Hepatocyte (in vitro differentiated cells): ENCODE measurements at regions not wholly inside any gene's neighbourhood (a gene's known extent, or its start where the extent isn't known, plus 50 kb on each side); places are given as distances from the start of the nearest gene placed in this dataset.

Experiments used
- DNase-seq: peaks from one replicate; pipeline ENCODE4 v3.0.0-alpha.2; 2016; ENCODE audit warnings: low spot score
- H2AFZ ChIP-seq: fragments of 200-600 bp; sonication (generic); 2 replicates; pipeline ENCODE4 v1.6.0; 2016; ENCODE audit warnings: antibody characterized with exemption, mild to moderate bottlenecking
- H3K27ac ChIP-seq: fragments of 200-600 bp; sonication (generic); 2 replicates; pipeline ENCODE4 v1.5.1; 2016; ENCODE audit warnings: mild to moderate bottlenecking
- H3K27me3 ChIP-seq: fragments of 200-600 bp; sonication (generic); 2 replicates; pipeline ENCODE4 v1.6.1; 2016
- H3K36me3 ChIP-seq: fragments of 200-600 bp; sonication (generic); replicated peaks from 2 replicates; pipeline ENCODE4 v1.5.1; 2016; ENCODE audit warnings: low read depth; ENCODE audit not compliant: insufficient read depth
- H3K4me1 ChIP-seq: fragments of 200-600 bp; sonication (generic); 2 replicates; pipeline ENCODE4 v1.5.1; 2016; ENCODE audit warnings: mild to moderate bottlenecking, moderate library complexity; ENCODE audit not compliant: insufficient read depth
- H3K4me2 ChIP-seq: fragments of 200-600 bp; sonication (generic); 2 replicates; pipeline ENCODE4 v1.6.0; 2016
- H3K4me3 ChIP-seq: fragments of 200-600 bp; sonication (generic); 2 replicates; pipeline ENCODE4 v1.5.1; 2016; ENCODE audit warnings: mild to moderate bottlenecking
- H3K79me2 ChIP-seq: fragments of 200-600 bp; sonication (generic); 2 replicates; pipeline ENCODE4 v1.6.0; 2017; ENCODE audit warnings: mild to moderate bottlenecking
- H3K9me2 ChIP-seq: fragments of 200-600 bp; sonication (generic); replicated peaks from 2 replicates; pipeline ENCODE4 v1.6.0; 2017; ENCODE audit warnings: mild to moderate bottlenecking; ENCODE audit not compliant: insufficient read depth
- H3K9me3 ChIP-seq: fragments of 200-600 bp; sonication (generic); 2 replicates; pipeline ENCODE4 v1.5.1; 2016; ENCODE audit warnings: low read depth, mild to moderate bottlenecking
- H4K20me1 ChIP-seq: fragments of 200-600 bp; sonication (generic); 2 replicates; pipeline ENCODE4 v1.6.0; 2016; ENCODE audit warnings: mild to moderate bottlenecking; ENCODE audit not compliant: insufficient read depth, poor library complexity, severe bottlenecking
- EZH2 ChIP-seq: fragments of 200-600 bp; sonication (generic); IDR thresholded peaks from 2 replicates; pipeline ENCODE4 v1.6.1; 2016; ENCODE audit warnings: antibody characterized with exemption, mild to moderate bottlenecking, borderline replicate concordance
- EZH2phosphoT487 ChIP-seq: fragments of 200-600 bp; sonication (generic); IDR thresholded peaks from one replicate; pipeline ENCODE4 v1.6.1; 2018; ENCODE audit warnings: antibody characterized with exemption, mild to moderate bottlenecking, low read depth, moderate library complexity; ENCODE audit not compliant: unreplicated experiment, severe bottlenecking
- WGBS: methylation state at CpG from one replicate; pipeline ENCODE4 v1.1.6; 2016; ENCODE audit warnings: low lambda C conversion rate; ENCODE audit errors: missing lambda C conversion rate; 5-methylcytosine and 5-hydroxymethylcytosine counted together
- TF ChIP-seq, protein P1 (sequence below): fragments of 200-600 bp; sonication (generic); IDR thresholded peaks from 2 replicates; pipeline ENCODE4 v1.5.1; 2016; ENCODE audit warnings: antibody characterized with exemption, mild to moderate bottlenecking; ENCODE audit not compliant: poor library complexity

DNA sequence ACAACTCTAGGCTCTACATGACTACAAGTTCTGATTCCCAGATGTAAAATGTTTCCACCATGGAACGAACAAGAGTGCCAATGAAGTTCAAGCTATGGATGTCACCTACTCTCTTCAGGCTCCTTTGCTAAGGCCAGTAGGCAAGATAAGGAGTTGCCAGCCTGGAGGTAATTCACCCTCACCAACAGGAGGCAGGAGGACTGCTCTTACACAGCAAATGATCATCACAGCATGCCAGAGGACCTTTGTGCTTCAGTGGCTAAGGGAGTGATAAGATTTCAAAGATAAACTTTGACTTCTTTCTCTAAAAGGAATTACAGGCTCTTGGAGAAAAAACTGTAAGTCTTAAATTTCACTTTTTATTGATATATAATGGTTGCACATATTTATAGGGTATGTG, 54.1 kb upstream of the SLC36A4 start:
- Histone ChIP-seq H3K4me1 (peaks cover 8% of the 10 kb centered on the region), H3K27me3 (no peaks in the 10 kb centered on the region), H4K20me1 (no peaks in the 10 kb centered on the region), H3K9me2 (no peaks in the 10 kb centered on the region), H3K9me3 (no peaks in the 10 kb centered on the region), H3K79me2 (no peaks in the 10 kb centered on the region), H3K36me3 (no peaks in the 10 kb centered on the region), H3K27ac (no peak overlapping the region), H3K4me3 (no peak overlapping the region), H3K4me2 (no peak overlapping the region), H2AFZ (no peak overlapping the region)
- no peak for DNase-seq
- TF ChIP-seq EZH2phosphoT487 (no peak), EZH2 (no peak)
- TF ChIP-seq, protein P1, sequence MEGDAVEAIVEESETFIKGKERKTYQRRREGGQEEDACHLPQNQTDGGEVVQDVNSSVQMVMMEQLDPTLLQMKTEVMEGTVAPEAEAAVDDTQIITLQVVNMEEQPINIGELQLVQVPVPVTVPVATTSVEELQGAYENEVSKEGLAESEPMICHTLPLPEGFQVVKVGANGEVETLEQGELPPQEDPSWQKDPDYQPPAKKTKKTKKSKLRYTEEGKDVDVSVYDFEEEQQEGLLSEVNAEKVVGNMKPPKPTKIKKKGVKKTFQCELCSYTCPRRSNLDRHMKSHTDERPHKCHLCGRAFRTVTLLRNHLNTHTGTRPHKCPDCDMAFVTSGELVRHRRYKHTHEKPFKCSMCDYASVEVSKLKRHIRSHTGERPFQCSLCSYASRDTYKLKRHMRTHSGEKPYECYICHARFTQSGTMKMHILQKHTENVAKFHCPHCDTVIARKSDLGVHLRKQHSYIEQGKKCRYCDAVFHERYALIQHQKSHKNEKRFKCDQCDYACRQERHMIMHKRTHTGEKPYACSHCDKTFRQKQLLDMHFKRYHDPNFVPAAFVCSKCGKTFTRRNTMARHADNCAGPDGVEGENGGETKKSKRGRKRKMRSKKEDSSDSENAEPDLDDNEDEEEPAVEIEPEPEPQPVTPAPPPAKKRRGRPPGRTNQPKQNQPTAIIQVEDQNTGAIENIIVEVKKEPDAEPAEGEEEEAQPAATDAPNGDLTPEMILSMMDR: no peak
- WGBS: 95% methylated on average over 1 of the region's 1 CpG

- H3K79me2 ChIP-seq: no peaks in the 10 kb centered on the region
- H3K9me3 ChIP-seq: no peaks in the 10 kb centered on the region
- no peak for TF ChIP-seq EZH2phosphoT487
- TF ChIP-seq, protein P1: no peak
- TF ChIP-seq EZH2: no peak
- no peaks in the 10 kb centered on the region for H3K36me3 ChIP-seq
- H4K20me1 ChIP-seq: no peaks in the 10 kb centered on the region
- H3K4me3 ChIP-seq: no peak overlapping the region
- H3K4me1 ChIP-seq: peaks cover 8% of the 10 kb centered on the region
- no peak for DNase-seq
- no peak overlapping the region for H3K27ac ChIP-seq
- H3K4me2 ChIP-seq: no peak overlapping the region
- no peaks in the 10 kb centered on the region for H3K27me3 ChIP-seq
- no peak overlapping the region for H2AFZ ChIP-seq
- no peaks in the 10 kb centered on the region for H3K9me2 ChIP-seq
- 100% methylated on average over 1 of the region's 1 CpG for WGBS
These were observed 55.3 kb upstream of the SLC36A4 start for GRCh38 chr11:93253111-93253510.

DNA sequence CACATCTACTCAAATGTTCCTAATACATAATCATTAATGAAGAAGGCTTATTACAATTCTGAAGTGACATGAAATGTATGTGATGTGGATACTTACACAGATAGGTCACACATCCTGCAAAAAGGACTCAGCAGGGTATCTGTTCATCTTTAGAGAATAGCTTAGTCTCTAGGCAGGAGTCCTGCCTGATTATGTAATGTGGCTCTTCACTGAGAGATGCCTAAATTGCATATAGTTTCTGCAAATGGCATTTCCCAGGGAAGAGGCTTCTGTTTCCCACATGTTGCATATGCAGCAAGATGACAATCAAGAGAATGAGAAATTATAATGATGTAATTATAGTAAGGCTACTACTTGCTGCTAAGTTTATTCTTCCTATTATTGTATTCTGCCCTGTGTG, 58.8 kb upstream of the SLC36A4 start:
- Histone ChIP-seq H3K4me3 (no peak overlapping the region), H3K36me3 (no peaks in the 10 kb centered on the region), H3K27me3 (no peaks in the 10 kb centered on the region), H4K20me1 (no peaks in the 10 kb centered on the region), H3K4me1 (no peaks in the 10 kb centered on the region), H2AFZ (no peak overlapping the region), H3K9me2 (no peaks in the 10 kb centered on the region), H3K79me2 (no peaks in the 10 kb centered on the region), H3K4me2 (no peak overlapping the region), H3K9me3 (no peaks in the 10 kb centered on the region), H3K27ac (no peak overlapping the region)
- TF ChIP-seq EZH2: no peak
- TF ChIP-seq, protein P1: no peak
- TF ChIP-seq EZH2phosphoT487: no peak
- DNase-seq: no peak

DNA sequence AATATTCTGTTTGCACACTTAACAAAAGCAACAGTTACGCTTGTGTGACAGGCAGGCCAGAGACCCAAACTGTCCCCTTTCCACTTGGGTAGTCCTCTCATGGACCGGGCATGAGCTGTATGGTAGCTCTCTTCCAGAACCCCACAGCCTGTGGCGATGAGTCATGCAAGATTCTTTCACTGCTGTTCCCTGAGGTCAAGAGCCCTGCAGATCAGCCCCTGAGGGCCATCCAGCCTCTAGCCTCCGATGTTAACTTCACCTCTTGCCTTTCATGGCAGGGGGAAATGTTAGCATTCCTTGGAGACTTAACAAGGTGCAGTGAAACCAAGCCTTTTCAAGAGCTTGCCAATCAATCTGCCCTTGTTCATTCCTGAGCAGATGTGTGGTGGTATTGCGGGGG, 63.2 kb upstream of the DEUP1 start:
- Histone ChIP-seq H3K4me3 (no peak overlapping the region), H3K9me3 (no peaks in the 10 kb centered on the region), H3K9me2 (no peaks in the 10 kb centered on the region), H3K27ac (no peak overlapping the region), H3K4me2 (no peak overlapping the region), H3K27me3 (no peaks in the 10 kb centered on the region), H2AFZ (no peak overlapping the region), H3K4me1 (no peaks in the 10 kb centered on the region), H3K36me3 (no peaks in the 10 kb centered on the region), H3K79me2 (no peaks in the 10 kb centered on the region), H4K20me1 (no peaks in the 10 kb centered on the region)
- WGBS: 81% methylated on average over 5 of the region's 5 CpGs
- TF ChIP-seq EZH2 (no peak), EZH2phosphoT487 (no peak)
- TF ChIP-seq, protein P1: no peak
- no peak for DNase-seq
